ENCODE measurements at regions not wholly inside any gene's neighbourhood (a gene's known extent, or its start where the extent isn't known, plus 50 kb on each side); places are given as distances from the start of the nearest gene placed in this dataset.

GRCh38 chr10:129095680-129096064, 371.4 kb upstream of the MGMT start:
- no peak for TF ChIP-seq CTCF (CRISPR knock-in tag; IDR thresholded peaks at IDR 0.05)
- TF ChIP-seq ZEB1 (IDR thresholded peaks at IDR 0.05; ENCODE audit: insufficient replicate concordance, low read depth): no peak
- TF ChIP-seq ZBTB21 (CRISPR knock-in tag; IDR thresholded peaks at IDR 0.05): no peak
- no peak for TF ChIP-seq ZNF44 (CRISPR knock-in tag; IDR thresholded peaks at IDR 0.05)
- TF ChIP-seq GLI4 (CRISPR knock-in tag; IDR thresholded peaks at IDR 0.05; ENCODE audit: borderline replicate concordance): no peak
- no peak for TF ChIP-seq ZBTB43 (CRISPR knock-in tag; conservative IDR thresholded peaks at IDR 0.05)
- no peak for TF ChIP-seq SCMH1 (CRISPR knock-in tag; IDR thresholded peaks at IDR 0.05; ENCODE audit: borderline replicate concordance)
- no peak for TF ChIP-seq HDAC2 (CRISPR knock-in tag; IDR thresholded peaks at IDR 0.05)

All from HepG2 (cell line).